ENCODE measurements at regions not wholly inside any gene's neighbourhood (a gene's known extent, or its start where the extent isn't known, plus 50 kb on each side); places are given as distances from the start of the nearest gene placed in this dataset.

GRCh38 chr3:83524901-83525300 is 1433.9 kb upstream of the CADM2 start:
- TF ChIP-seq KAT2A (conservative IDR thresholded peaks at IDR 0.05; ENCODE audit: control insufficient read depth, low read depth, low read length) (no peak), POLR2AphosphoS5 (IDR thresholded peaks at IDR 0.05; ENCODE audit: low read length) (no peak), RAD21 (IDR thresholded peaks at IDR 0.05; ENCODE audit: insufficient read depth, low read depth, low read length) (no peak), FOXK2 (IDR thresholded peaks at IDR 0.05) (no peak), FOXM1 (IDR thresholded peaks at IDR 0.05; ENCODE audit: low read depth, low read length) (no peak)

Measured in GM12878 (cell line).